HG03442 (cell line): ENCODE measurements at regions not wholly inside any gene's neighbourhood (a gene's known extent, or its start where the extent isn't known, plus 50 kb on each side); places are given as distances from the start of the nearest gene placed in this dataset.
"Not testable (repeated sequence)": the region's sequence is repeated elsewhere in the genome, so short reads cannot be mapped to it uniquely, and the experiment has no call there.

Experiments used
- ATAC-seq: cut with Tn5 transposase; IDR thresholded peaks from one replicate; pipeline ENCODE4 v1.9.1; 2021; ENCODE audit warnings: mild to moderate bottlenecking, moderate library complexity; ENCODE audit not compliant: unreplicated experiment

DNA sequence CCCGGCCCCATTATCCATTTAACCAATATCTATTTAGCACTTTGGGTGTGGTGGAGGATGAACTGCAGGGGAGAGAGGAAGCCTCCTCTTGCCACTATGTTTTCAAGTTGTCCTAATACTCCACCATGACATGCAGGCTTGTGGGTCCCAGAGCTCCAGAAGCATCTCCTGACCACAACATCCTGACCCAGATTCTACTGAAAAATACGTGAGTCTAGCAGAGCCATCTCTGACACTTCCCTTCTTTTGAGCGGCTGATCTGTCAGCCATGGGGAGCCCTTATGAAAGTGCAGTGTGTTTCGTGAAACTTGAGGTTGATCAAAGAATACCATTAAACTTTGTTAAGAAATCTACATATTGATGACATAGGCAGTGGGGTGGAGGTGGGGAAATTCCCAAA, 126.6 kb downstream of the UNC93B1 start:
- not testable (repeated sequence) for ATAC-seq

DNA sequence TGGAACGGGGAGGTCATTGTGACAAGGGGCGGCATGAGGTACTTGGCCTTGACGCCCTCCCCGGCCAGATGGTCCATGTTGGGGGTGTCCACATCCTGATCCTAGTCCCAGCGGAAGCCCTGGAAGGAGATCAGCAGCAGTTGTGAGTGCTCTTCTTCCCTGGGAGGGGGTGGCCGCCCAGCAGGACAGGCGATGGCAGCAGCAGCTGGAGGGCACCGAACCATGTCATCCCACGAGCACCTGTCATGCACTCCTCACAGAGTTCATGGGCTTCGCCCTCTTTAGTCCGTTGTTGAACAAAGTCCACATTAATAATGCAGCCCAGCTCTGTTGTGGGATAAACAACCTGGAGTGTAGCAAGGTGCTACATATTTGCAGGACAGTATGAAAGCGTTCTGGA, 130.7 kb downstream of the UNC93B1 start:
- ATAC-seq: not testable (repeated sequence)

DNA sequence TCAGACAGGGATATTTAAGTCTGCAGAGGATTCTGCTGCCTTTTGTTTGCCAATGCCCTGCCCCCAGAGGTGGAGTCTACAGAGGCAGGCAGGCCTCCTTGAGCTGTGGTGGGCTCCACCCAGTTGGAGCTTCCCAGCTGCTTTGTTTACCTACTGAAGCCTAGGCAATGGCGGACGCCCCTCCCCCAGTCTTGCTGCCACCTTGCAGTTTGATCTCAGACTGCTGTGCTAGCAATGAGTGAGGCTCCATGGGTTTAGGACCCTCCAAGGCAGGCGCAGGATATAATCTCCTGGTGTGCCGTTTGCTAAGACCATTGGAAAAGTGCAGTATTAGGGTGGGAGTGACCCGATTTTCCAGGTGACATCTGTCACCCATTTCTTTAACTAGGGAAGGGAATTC, 132.7 kb downstream of the UNC93B1 start:
- ATAC-seq: not testable (repeated sequence)

DNA sequence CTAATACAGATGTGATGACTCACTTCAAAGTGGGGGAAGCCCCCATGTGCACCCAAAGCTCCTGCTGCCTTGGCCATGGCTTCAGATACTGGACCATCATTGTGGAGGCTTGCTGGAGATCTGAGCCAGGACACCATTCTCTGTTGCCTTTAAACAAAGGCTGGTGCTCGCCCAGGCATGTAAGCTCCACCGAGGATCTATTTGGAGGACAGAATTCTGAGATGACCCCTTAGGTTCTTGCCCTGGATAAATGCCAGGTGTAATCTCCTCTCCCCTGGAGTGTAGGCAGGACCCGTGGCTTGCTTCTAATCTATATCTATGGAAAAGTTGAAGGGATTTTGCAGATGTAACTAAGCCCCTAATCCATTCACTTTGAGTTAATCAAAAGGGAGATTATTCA, 141.0 kb downstream of the UNC93B1 start:
- not testable (repeated sequence) for ATAC-seq

DNA sequence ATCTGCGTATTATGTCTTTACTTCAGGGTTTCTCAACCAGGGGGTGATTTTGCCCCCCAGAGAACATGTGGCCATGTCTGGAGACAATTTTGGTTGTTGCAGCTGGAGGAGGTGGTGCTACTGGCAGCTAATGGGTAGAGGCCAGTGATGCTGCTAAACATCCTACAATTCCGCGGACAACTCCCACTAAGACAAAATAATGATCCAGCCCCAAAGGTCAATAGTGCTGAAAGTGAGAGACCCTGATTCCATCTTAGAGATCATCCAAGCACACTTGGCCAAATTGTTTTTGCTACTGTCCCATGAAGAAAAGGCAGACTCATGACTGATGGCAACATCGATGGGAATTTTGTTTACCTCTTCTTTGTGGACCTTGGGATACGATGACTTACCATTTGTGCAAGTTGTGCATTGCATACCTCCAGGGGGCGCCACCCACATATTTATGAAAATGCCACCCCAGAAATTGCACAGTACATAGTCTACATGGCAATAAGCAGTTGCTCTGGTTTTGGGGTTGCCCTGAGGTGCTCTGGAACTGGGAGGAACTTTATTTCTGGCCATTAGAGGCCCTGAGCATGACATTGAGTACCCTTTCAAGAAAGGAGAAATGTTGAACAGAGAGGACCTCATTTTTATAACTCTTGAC, 144.3 kb downstream of the UNC93B1 start:
- ATAC-seq: not testable (repeated sequence)

DNA sequence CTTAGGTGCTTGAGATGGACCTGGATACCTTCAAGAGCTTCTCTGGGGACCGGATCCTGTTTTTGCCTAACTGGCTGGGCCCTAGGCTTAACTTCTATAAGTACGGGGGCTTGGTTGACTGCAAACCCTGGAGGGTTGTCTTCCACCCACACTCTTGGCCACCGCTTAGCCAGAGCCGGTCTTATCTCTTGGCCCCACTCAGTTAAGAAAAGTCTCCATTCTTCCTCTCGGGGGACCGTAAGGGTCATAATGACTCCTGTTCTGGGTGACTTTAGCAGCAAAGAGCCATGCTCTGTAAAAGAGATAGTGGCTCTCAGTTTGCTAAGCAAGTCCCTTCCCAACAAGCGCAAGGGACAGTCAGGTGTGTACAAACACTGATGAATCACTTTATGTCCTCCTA, 153.2 kb downstream of the UNC93B1 start:
- not testable (repeated sequence) for ATAC-seq

DNA sequence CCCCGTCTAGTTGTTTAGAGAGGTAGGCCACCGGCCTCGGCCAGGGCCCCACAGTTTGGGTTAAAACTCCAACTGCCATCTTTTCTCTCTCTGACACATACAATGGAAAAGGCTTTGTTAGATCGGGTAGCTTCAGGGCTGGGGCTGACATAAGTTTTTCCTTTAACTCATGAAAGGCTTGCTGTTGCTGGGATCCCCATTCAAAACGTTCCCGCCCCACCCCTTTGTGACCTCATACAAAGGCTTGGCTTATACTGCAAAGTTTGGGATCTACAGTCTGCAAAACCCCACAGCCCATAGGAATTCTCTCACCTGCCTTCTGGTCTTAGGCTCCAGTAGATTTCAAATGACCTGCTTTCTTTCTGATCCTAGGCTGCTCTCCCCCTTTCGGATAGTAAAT, 154.1 kb downstream of the UNC93B1 start:
- ATAC-seq: not testable (repeated sequence)

DNA sequence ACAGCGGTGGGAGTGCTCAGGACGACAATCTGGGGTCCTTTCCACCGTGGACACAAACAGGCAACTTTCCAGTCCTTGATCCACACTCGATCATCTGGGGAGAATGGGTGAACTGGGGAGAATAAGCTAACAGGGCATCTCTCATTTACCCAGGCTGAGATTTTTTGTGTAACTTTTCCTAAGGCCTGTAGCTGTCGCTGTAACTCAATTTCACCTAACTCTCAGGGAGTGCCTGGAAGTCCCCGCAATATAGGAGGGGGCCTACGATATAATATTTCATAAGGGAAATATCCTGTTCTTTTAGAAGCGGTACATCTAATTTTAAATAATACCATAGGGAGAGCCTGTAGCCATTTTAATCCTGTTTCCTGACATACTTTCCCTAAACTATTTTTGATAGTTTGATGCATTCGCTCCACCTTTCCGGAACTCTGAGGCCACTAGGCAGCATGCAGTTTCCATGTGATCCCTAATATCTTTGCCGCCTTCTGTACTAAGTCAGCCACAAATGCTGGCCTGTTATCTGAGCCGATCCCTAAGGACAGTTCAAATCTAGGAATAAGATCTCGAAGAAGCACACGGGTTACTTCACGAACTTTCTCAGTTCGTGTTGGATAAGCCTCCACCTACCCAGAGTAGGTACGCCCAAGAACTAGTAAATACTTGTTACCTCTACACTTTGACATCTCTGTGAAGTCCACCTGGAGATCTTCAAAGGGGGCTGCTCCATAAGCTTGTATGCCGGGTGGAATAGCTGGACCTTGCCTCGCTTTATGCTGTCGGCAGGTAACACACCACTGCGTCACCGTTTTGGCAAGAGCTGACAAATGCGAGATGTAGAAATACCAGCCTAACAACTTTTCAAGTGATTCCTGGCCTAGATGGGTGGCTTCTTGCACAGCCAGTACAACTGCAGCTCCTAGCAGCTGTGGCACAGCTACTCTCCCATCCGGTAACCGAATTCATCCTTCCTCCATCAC, 155.7 kb downstream of the UNC93B1 start:
- not testable (repeated sequence) for ATAC-seq

DNA sequence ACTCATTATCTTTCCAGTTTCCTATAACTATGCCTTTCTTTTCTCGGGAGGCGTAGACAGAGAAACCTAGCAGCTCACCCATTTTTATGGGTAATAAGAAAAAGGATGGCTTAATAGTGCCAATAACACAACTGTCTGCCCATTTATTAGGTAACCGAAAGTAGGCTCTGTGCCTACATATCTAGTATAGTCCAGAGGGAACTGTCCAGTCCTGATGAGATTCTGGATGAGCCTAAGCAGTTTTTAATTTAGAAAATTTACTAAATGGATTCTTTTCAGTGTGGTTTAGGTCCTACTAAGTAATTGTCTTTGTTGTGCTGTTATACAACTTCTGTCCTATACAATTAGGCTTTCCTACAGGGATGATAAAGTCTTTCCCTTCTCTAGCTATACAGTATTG, 157.6 kb downstream of the UNC93B1 start:
- not testable (repeated sequence) for ATAC-seq

DNA sequence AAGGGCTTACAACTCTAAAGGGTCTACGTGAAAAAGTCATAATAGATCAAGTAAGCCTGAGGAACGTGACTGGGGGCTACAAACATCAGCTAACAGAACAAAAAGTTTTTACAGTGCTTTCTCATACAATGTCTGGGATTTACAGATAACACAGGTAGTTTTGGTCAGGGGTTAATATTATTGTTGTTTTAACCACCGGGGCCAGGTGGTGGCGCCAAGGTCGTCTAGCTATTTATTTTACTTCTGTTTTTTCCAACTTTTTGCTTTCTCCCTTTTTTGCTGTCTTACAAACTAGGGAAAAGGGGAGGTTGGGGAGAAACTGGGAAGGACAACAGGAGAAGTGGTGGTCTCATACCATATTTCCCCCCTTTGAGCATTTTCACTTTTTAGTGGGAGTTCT, 158.6 kb downstream of the UNC93B1 start:
- not testable (repeated sequence) for ATAC-seq

DNA sequence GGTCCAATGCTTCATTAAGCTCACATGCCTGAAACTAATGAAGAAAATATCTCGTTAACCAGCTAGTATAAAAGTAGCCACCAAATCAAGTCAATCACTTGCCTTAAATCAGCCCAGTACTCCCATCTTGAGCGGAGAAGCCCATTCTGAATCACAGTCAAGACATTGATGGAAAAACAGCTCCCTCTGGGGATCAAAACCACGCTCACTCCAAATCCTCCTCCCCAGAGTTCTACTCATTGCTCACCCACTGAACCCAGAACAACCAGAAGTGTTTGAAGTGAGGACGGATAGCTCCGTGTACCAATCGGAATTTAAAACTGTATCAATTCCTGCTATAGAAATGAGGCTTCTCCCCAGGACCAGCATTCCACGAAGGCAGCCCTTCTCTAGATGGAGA, 163.3 kb downstream of the UNC93B1 start:
- ATAC-seq: not testable (repeated sequence)

DNA sequence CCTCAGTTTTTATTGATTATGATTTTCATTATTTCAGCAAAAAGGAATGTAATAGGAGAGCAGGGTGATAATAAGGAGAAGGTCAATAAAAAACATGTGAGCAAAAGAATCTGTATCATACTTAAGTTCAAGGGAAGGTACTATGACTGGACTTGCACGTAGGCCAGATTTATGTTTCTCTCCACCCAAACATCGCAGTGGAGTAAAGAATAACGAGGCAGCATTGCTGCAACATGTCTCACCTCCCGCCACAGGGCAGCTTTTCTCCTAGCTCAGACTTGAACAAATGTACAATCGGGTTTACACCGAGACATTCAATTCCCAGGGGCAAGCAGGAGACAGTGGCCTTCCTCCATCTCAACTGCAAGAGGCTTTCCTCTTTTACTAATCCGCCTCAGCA, 155.7 kb upstream of the ALDH3B2 start:
- ATAC-seq: not testable (repeated sequence)

DNA sequence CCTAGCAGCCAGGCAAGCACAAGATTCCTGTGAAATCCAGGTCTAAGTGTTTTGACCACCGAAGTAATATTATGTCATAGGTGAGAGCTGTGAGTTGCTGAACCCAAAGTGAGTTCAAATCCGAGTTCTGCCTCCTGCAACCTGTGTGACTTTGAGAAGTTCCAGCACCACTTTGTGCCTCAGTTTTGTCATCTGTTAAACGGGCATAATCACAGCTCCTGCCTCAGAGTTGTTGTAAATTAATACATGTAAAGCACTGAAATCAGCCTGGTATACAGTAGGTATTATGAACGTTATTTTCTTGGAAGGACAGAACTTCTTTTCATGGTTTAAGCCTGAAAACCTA, 152.5 kb upstream of the ALDH3B2 start:
- ATAC-seq: not testable (repeated sequence)

DNA sequence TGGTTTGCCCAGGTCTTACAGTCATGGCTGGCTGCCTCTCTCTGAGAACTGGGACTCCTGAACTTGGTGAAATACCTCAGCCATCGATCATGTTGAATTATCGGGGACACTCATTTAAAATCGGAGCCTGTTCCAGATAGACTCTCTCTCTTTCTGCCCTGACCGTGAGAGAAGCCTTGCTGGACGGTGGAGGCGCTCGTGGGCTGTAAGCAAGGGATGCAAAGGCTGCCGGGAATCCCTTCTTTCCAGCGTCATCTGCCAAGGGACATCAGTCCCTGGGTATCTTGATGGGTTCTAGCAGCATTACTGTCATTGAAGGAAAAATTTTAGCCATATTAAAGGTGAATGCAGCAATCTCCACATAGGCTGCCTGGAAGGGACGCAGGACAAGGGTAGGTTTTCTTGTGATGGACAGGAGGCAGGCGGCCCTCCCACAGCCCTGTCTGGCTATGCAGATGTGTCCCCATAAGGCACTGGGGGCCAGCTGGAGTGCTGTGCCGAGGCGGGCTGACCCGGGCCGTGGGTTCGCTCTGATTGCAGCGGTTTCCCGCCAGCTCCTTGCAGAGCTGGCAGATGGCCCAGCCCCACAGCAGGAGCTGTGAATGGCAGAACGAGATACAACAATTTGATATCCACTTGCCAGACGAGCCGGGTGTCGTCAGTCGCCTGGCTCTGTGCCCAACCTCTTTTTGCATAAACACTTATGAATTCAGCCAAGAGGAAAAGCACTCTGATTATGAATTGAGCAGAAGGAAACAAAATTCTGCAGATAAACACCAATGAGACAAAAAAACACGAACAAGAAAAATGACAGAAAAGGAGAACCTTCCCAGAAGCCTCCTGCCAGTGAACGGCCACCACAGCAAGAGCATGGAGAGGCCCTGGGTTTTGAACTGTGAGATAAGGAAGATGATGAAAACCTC, 151.9 kb upstream of the ALDH3B2 start:
- not testable (repeated sequence) for ATAC-seq

DNA sequence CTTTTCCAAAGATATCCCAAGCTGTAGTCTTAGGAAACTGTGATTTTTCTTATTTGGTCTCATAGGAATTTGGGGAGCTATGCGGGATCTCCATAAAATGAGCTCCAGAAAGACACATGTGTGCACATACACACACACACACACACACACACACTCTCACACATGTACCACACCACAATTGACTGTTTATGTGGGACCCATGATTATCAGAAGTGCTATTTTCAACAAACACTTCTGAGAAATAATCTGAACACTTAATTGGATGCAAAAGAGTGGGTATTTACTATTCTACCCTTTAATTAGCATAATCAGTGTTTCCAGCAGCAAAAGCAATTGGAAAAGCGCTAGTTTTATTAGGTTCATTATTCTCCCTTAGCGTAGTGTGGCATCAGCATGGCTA, 150.4 kb upstream of the ALDH3B2 start:
- ATAC-seq: not testable (repeated sequence)

DNA sequence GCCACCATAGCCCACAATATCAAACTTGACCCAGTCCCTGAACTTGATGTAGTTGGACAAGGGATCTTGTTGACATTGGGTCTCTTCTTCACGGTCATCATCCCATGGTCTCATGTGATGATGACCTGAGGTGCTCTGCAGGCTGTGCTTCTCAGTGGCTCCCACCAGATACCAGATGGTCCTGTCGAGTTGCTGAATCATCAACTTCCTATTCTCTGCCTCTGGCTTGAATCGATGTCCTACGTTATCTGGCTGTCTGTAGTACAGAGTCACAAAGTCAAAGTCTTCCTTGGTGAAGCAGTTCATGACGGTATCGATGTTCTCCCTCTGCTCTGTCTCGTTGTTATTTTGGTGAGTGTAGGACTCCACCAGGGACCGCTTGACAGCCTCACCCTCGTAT, 145.7 kb upstream of the ALDH3B2 start:
- ATAC-seq: no peak

DNA sequence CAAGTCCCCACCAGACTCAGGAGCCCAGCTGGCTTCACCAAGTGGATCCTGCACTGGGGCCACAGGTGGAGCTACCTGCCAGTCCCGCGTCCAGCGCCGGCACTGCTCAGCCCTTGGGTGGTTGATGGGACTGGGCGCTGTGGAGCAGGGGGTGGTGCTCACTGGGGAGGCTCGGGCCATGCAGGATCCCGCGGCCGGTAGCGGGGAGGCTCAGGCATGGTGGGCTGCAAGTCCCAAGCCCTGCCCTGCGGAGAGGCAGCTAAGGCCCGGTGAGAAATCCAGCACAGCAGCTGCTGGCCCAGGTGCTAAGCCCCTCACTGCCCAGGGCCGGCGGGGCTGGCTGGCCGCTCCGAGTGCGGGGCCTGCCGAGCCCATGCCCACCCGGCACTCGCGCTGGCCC, 143.1 kb upstream of the ALDH3B2 start:
- not testable (repeated sequence) for ATAC-seq

DNA sequence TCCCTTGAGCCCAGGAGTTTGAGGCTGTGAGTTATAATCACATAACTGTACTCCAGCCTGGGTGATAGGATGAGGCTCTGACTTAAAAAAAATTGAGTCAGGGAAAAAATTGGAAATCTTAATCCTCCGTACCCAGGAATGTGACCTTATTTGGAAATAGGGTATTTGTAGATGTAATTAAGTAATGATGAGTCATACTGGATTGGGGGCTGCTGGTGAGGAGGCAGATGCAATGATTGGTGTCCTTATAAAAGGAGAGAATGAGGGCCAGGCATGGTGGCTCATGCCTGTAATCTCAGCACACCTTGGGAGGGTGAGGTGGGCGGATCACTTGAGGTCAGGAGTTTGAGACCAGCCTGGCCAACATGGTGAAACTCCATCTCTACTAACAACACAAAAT, 134.9 kb upstream of the ALDH3B2 start:
- ATAC-seq: not testable (repeated sequence)

DNA sequence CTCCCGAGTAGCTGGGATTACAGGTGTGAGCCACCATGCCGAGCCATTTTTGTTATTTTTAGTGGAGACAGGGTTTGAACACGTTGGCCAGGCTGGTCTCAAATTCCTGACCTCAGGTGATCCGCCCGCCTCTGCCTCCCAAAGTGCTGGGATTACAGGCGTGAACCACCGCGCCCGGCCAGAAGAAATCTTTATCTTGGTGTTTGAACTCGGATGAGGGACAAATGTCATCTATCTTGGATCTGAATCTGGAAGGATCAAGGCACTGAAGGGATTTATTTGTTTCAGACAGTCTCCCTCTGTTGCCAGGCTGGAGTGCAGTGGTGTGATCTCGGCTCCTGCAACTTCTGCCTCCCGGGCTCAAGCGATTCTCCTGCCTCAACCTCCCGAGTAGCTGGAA, 133.5 kb upstream of the ALDH3B2 start:
- ATAC-seq: not testable (repeated sequence)

DNA sequence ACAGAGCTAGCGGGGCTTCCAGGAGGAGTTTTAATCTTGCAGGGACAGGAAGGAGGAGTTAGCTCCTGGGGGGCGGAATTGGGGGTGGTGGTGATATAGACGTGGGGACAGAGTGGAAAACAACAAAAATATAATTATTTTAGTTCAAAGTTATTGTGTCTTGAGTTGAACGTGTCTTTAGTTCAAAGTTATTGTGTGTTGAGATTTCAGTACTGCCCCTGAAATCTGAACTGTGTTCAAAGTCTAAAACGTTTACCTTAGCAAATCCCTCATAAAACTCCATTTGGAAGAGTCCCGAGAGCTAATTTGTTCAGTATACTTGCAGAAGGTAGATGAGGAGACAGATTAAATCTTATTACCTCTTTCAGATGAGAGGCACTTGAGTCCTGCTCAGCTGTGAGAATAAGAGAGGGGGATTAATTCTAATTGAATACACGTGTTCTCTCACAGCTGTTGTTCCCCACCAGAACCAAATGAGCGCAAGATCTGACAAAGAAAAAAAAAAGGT, 132.4 kb upstream of the ALDH3B2 start:
- ATAC-seq: not testable (repeated sequence)

DNA sequence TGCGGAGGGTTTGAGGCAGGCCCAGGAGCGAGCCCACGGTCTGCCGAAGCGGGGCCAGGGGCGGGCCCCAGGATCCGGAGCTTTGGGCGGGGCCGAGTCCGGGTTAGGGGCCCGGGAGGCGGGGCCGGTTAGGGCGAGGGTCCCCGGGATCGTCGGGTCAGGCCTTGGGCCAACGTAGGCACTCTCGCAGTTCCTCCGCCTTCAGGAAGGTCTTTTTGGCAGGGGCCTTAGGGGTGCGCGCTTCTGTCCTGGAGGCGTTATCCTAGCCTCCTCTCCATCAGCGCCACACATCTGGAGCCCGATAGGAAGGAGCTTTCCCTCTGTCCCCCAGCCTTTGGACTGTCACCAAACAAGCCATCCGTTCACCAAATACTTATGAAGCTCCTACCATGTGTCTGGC, 131.8 kb upstream of the ALDH3B2 start:
- not testable (repeated sequence) for ATAC-seq
